B cell (primary cell): ENCODE measurements at regions not wholly inside any gene's neighbourhood (a gene's known extent, or its start where the extent isn't known, plus 50 kb on each side); places are given as distances from the start of the nearest gene placed in this dataset.
"Not testable (repeated sequence)": the region's sequence is repeated elsewhere in the genome, so short reads cannot be mapped to it uniquely, and the experiment has no call there.

ENCODE experiments used
- ATAC-seq: fragments of 200-7000 bp; cut with Tn5 transposase; one replicate; pipeline ENCODE4 v1.10.0; 2021; ENCODE audit warnings: low read depth, mild to moderate bottlenecking, moderate number of reproducible peaks, moderate library complexity
- CTCF ChIA-PET: fragments of 350-600 bp; sonication (Branson Sonifier 250); formaldehyde crosslinking; loops from one replicate; lab custom pipeline; 2021; ENCODE audit warnings: antibody characterized with exemption, inconsistent platforms; lab: Charles Lee
- POLR2A ChIA-PET: fragments of 350-600 bp; sonication (Branson Sonifier 250); formaldehyde crosslinking; loops from one replicate; lab custom pipeline; 2021; ENCODE audit warnings: antibody characterized with exemption; lab: Charles Lee
- DNase-seq: peaks from one replicate; pipeline ENCODE4 v3.0.0; 2013
- H2AFZ ChIP-seq: 2 replicates; pipeline ENCODE4 v1.6.1; 2012; ENCODE audit warnings: mild to moderate bottlenecking, low read depth, low read length; ENCODE audit not compliant: insufficient read depth, poor library complexity, severe bottlenecking
- H3K27ac ChIP-seq, 2 donors: 1 replicate in 1 of 2; 2 replicates in 1 of 2; pipeline ENCODE4 v1.5.1; 2012 to 2013; ENCODE audit warnings: low read length in 2 of 2, mild to moderate bottlenecking in 2 of 2, moderate library complexity in 1 of 2
- H3K27me3 ChIP-seq, 4 experiments: fragments of 200-600 bp in 1 of 4; sonication (generic) in 1 of 4; replicated peaks in 1 of 4; 1 replicate in 2 of 4; 2 replicates in 2 of 4; pipeline versions ENCODE4 v1.6.1 to v1.7.0; 2013 to 2016; ENCODE audit warnings: low read length in 3 of 4, mild to moderate bottlenecking in 2 of 4, mixed read lengths in 1 of 4, moderate library complexity in 1 of 4; ENCODE audit not compliant: insufficient read depth in 4 of 4, control insufficient read depth in 3 of 4; ENCODE audit errors: control extremely low read depth in 1 of 4
- H3K36me3 ChIP-seq, 2 experiments: replicated peaks in 1 of 2; 1 replicate in 1 of 2; 2 replicates in 1 of 2; pipeline versions ENCODE4 v1.6.1 to v1.7.1; 2013; ENCODE audit warnings: low read length in 1 of 2; ENCODE audit not compliant: insufficient read depth in 2 of 2, control insufficient read depth in 1 of 2; ENCODE audit errors: control extremely low read depth in 1 of 2, extremely low read depth in 1 of 2
- H3K4me1 ChIP-seq, 2 donors: fragments of 200-600 bp in 1 of 2; sonication (generic) in 1 of 2; 1 replicate in 1 of 2; 2 replicates in 1 of 2; pipeline versions ENCODE4 v1.5.1 to v1.6.1; 2013 to 2017; ENCODE audit warnings: low read length in 2 of 2; ENCODE audit not compliant: control insufficient read depth in 2 of 2, insufficient read depth in 2 of 2
- H3K4me2 ChIP-seq: replicated peaks from 2 replicates; pipeline ENCODE3; 2012; ENCODE audit warnings: mild to moderate bottlenecking, low read depth, low read length; ENCODE audit not compliant: poor library complexity, severe bottlenecking
- H3K4me3 ChIP-seq, 5 experiments: fragments of 200-600 bp in 1 of 5; sonication (generic) in 1 of 5; 1 replicate in 3 of 5; 2 replicates in 2 of 5; pipeline versions ENCODE4 v1.5.1 to v1.7.0; 2011 to 2016; ENCODE audit warnings: low read length in 4 of 5, mild to moderate bottlenecking in 4 of 5, low read depth in 2 of 5, control low read depth in 1 of 5, moderate library complexity in 1 of 5; ENCODE audit not compliant: insufficient read depth in 1 of 5; ENCODE audit errors: control extremely low read depth in 1 of 5, extremely low read depth in 1 of 5
- H3K79me2 ChIP-seq: fragments of 200-600 bp; sonication (generic); one replicate; pipeline ENCODE4 v1.6.0; 2016; ENCODE audit warnings: low read length; ENCODE audit not compliant: control insufficient read depth, insufficient read depth
- H3K9ac ChIP-seq: fragments of 200-600 bp; sonication (generic); 2 replicates; pipeline ENCODE4 v1.6.1; 2017; ENCODE audit warnings: mild to moderate bottlenecking, low read length, moderate library complexity
- H3K9me3 ChIP-seq, 3 donors: one replicate each; pipeline versions ENCODE4 v1.6.1 to v1.7.1; 2013; ENCODE audit warnings: low read length in 2 of 3; ENCODE audit not compliant: control insufficient read depth in 2 of 3, insufficient read depth in 1 of 3; ENCODE audit errors: control extremely low read depth in 1 of 3
- H4K20me1 ChIP-seq: 2 replicates; pipeline ENCODE4 v1.6.0; 2012; ENCODE audit warnings: mild to moderate bottlenecking, low read length; ENCODE audit not compliant: insufficient read depth, control insufficient read depth, poor library complexity, severe bottlenecking
- H3K27ac Mint-ChIP-seq: one replicate; pipeline ENCODE4 v1.8.0; 2021; ENCODE audit warnings: mixed read lengths
- H3K27me3 Mint-ChIP-seq: one replicate; pipeline ENCODE4 v1.8.0; 2021; ENCODE audit warnings: mixed read lengths
- H3K4me1 Mint-ChIP-seq: one replicate; pipeline ENCODE4 v1.8.0; 2021; ENCODE audit warnings: mixed read lengths
- H3K4me3 Mint-ChIP-seq: one replicate; pipeline ENCODE4 v1.8.0; 2021; ENCODE audit warnings: mixed read lengths
- H3K9me3 Mint-ChIP-seq: one replicate; pipeline ENCODE4 v1.8.0; 2022; ENCODE audit warnings: mixed read lengths; ENCODE audit not compliant: insufficient read depth
- EZH2 ChIP-seq: IDR thresholded peaks from 2 replicates; pipeline ENCODE4 v1.6.1; 2012; ENCODE audit warnings: borderline replicate concordance, low read depth, mild to moderate bottlenecking, moderate library complexity, low read length; ENCODE audit not compliant: insufficient read depth, poor library complexity, severe bottlenecking
- whole genome bisulfite sequencing: methylation state at CpG from one replicate; pipeline ENCODE4 v1.1.5; 2013; ENCODE audit warnings: missing lambda C conversion rate; ENCODE audit not compliant: insufficient coverage; 5-methylcytosine and 5-hydroxymethylcytosine counted together
- intact Hi-C: fragments of 100-400 bp; cut with micrococcal nuclease; formaldehyde crosslinking; loops from one replicate; pipeline ENCODE4 v1.10.0; 2022
- TF ChIP-seq, protein P1 (sequence below): fragments of 200-600 bp; IDR thresholded peaks from one replicate; pipeline ENCODE4 v1.8.0; 2022; ENCODE audit warnings: antibody characterized with exemption, mild to moderate bottlenecking

DNA sequence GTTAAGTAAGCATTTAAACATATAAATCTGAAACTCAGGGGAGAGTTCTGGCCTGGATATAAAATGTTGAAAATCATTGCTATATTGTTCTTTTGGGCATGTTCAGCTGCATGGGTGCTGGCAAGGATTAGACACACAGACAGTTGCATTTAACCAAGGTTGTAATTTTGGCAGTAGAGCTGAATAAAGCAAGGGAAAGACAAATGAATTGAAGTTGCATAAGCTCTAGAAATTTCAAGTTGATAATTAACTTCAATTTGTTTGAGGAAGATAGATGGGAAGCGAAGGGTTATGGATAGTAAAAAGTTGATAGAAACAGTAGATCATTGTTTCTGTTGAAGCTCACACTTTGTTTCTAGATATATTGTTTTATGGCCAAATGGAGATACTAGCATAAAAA lies 97.2 kb upstream of the KCNJ18 start:
- H3K9me3 ChIP-seq = peaks cover 0 to 4% (median 0%) of the 10 kb centered on the region in 3 donors
- H3K79me2 ChIP-seq = no peaks in the 10 kb centered on the region
- no peaks in the 10 kb centered on the region for H3K4me1 ChIP-seq
- H3K4me3 ChIP-seq = no peak overlapping the region
- Mint-ChIP-seq H3K9me3 (no peaks in the 10 kb centered on the region), H3K4me3 (no peak overlapping the region), H3K4me1 (no peaks in the 10 kb centered on the region), H3K27ac (no peak overlapping the region), H3K27me3 (peaks cover 25% of the 10 kb centered on the region)
- peaks cover 0 to 4% (median 0%) of the 10 kb centered on the region in 4 experiments for H3K27me3 ChIP-seq
- H3K27ac ChIP-seq = no peak overlapping the region
- DNase-seq = no peak
- H3K4me2 ChIP-seq = no peak overlapping the region
- POLR2A ChIA-PET = no interaction called here
- intact Hi-C loops = no loop called here
- ATAC-seq = no peak
- CTCF ChIA-PET = no interaction called here
- no peak overlapping the region for H2AFZ ChIP-seq
- H3K36me3 ChIP-seq = no peaks in the 10 kb centered on the region
- WGBS = no CpG with 5 or more reads among the region's 1 CpG
- TF ChIP-seq EZH2 = no peak
- TF ChIP-seq, protein P1, sequence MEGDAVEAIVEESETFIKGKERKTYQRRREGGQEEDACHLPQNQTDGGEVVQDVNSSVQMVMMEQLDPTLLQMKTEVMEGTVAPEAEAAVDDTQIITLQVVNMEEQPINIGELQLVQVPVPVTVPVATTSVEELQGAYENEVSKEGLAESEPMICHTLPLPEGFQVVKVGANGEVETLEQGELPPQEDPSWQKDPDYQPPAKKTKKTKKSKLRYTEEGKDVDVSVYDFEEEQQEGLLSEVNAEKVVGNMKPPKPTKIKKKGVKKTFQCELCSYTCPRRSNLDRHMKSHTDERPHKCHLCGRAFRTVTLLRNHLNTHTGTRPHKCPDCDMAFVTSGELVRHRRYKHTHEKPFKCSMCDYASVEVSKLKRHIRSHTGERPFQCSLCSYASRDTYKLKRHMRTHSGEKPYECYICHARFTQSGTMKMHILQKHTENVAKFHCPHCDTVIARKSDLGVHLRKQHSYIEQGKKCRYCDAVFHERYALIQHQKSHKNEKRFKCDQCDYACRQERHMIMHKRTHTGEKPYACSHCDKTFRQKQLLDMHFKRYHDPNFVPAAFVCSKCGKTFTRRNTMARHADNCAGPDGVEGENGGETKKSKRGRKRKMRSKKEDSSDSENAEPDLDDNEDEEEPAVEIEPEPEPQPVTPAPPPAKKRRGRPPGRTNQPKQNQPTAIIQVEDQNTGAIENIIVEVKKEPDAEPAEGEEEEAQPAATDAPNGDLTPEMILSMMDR = no peak
- H3K9ac ChIP-seq = no peak overlapping the region
- no peaks in the 10 kb centered on the region for H4K20me1 ChIP-seq

DNA sequence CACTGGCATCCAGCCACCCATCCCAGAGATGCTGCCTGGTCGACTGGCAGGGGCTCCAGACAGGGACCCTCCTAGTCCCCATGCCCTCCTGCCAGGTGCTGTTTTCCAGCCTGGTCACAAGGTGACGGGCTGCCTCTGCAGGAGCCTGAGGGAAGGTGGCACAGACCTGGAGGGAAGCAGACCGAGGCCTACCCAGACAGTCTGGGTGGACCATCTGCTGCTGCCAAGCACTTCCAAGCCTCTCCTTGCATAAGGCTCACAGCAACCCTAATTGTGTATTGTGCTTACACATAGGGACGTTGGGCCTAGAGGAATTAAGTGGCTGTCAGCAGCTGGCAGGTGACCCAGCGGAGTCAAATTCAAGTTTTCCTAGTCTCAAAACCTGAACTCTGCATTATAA lies 90.1 kb upstream of the KCNJ18 start:
- no peak overlapping the region for H3K27ac Mint-ChIP-seq
- H3K4me1 Mint-ChIP-seq = no peaks in the 10 kb centered on the region
- Histone ChIP-seq H3K4me2 (no peak overlapping the region), H4K20me1 (no peaks in the 10 kb centered on the region), H3K9me3 (no peaks in the 10 kb centered on the region), H3K4me1 (no peaks in the 10 kb centered on the region), H3K27me3 (no peaks in the 10 kb centered on the region), H3K4me3 (no peak overlapping the region), H2AFZ (no peak overlapping the region), H3K9ac (no peak overlapping the region), H3K36me3 (no peaks in the 10 kb centered on the region), H3K79me2 (no peaks in the 10 kb centered on the region), H3K27ac (no peak overlapping the region)
- 70% methylated on average over 3 of the region's 5 CpGs for WGBS
- DNase-seq = no peak
- H3K4me3 Mint-ChIP-seq = no peak overlapping the region
- no peaks in the 10 kb centered on the region for H3K9me3 Mint-ChIP-seq
- ChIA-PET CTCF (no interaction called here), POLR2A (no interaction called here)
- no peak for TF ChIP-seq EZH2
- TF ChIP-seq, protein P1 = no peak
- no peak for ATAC-seq
- peaks cover 22% of the 10 kb centered on the region for H3K27me3 Mint-ChIP-seq
- intact Hi-C loops = no loop called here

DNA sequence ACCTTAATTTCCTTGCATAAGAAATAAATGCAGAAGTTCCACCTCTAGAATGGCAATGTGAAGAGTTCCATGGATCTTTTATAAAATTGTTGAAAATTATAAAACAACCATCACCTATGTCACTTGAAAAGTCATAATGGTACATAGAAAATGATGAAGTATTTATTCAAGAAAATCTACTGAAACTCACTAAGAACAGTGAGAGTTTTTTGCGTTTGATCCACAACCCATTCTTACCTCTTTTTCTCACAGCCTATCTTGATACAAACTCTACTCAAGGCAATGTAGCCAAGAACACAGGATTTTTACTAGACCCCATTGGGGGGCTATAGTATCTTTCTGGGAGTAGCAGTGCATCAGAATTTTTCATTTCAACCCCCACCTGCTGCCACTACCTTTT lies 89.0 kb upstream of the KCNJ18 start:
- H3K9ac ChIP-seq, H3K4me1 Mint-ChIP-seq, ATAC-seq, H3K79me2 ChIP-seq, H3K4me3 ChIP-seq, H4K20me1 ChIP-seq, H3K27ac Mint-ChIP-seq, H3K4me2 ChIP-seq, POLR2A ChIA-PET, H3K36me3 ChIP-seq, H3K9me3 ChIP-seq, H3K4me1 ChIP-seq, DNase-seq, H2AFZ ChIP-seq, H3K9me3 Mint-ChIP-seq, H3K27me3 ChIP-seq, CTCF ChIA-PET, H3K27ac ChIP-seq, H3K4me3 Mint-ChIP-seq, intact Hi-C loops: not testable (repeated sequence)
- peaks cover 17% of the 10 kb centered on the region for H3K27me3 Mint-ChIP-seq
- WGBS = no CpG with 5 or more reads among the region's 1 CpG
